OCI-LY3 (cell line): ENCODE measurements at regions not wholly inside any gene's neighbourhood (a gene's known extent, or its start where the extent isn't known, plus 50 kb on each side); places are given as distances from the start of the nearest gene placed in this dataset.

Experiments used
- H2AFZ ChIP-seq: fragments of 200-600, 300-600 bp; shearing (Covaris generic); 2 replicates; pipeline ENCODE4 v1.6.0; 2014; ENCODE audit warnings: antibody characterized with exemption, low read depth, low read length
- H3K27ac ChIP-seq: fragments of 200-600, 300-600 bp; sonication (generic); 2 replicates; pipeline ENCODE4 v1.5.1; 2014; ENCODE audit warnings: mild to moderate bottlenecking, low read length, moderate library complexity, mixed read lengths
- H3K27me3 ChIP-seq: fragments of 200-600, 300-600 bp; sonication (generic); 2 replicates; pipeline ENCODE4 v1.6.1; 2014; ENCODE audit warnings: low read depth, low read length, mixed read lengths
- H3K36me3 ChIP-seq: fragments of 200-600, 300-600 bp; sonication (generic); replicated peaks from 2 replicates; pipeline ENCODE3; 2014; ENCODE audit warnings: low read depth, low read length, mixed read lengths
- H3K4me1 ChIP-seq: fragments of 300-600, 200-600 bp; sonication (generic); 2 replicates; pipeline ENCODE4 v1.6.1; 2014; ENCODE audit warnings: low read length, mixed read lengths
- H3K4me2 ChIP-seq: fragments of 200-600, 300-600 bp; sonication (generic); 2 replicates; pipeline ENCODE4 v1.6.1; 2014; ENCODE audit warnings: low read length, mixed read lengths
- H3K4me3 ChIP-seq: fragments of 300-600, 200-600 bp; sonication (generic); 2 replicates; pipeline ENCODE4 v1.5.1; 2014; ENCODE audit warnings: antibody characterized with exemption, mild to moderate bottlenecking, low read length, moderate library complexity
- H3K79me2 ChIP-seq: fragments of 300-600, 200-600 bp; shearing (Covaris generic); 2 replicates; pipeline ENCODE4 v1.6.1; 2014; ENCODE audit warnings: mild to moderate bottlenecking, low read length, mixed read lengths
- H3K9ac ChIP-seq: fragments of 300-600, 200-600 bp; shearing (Covaris generic); 2 replicates; pipeline ENCODE4 v1.6.0; 2014; ENCODE audit warnings: mild to moderate bottlenecking, low read length, moderate library complexity
- H3K9me3 ChIP-seq: fragments of 200-600, 300-600 bp; shearing (Covaris generic); 2 replicates; pipeline ENCODE4 v1.6.1; 2014; ENCODE audit warnings: low read length, mixed read lengths; ENCODE audit not compliant: insufficient read depth
- H4K20me1 ChIP-seq: fragments of 200-600, 300-600 bp; sonication (generic); 2 replicates; pipeline ENCODE4 v1.6.1; 2016; ENCODE audit warnings: low read length, mixed read lengths; ENCODE audit not compliant: insufficient read depth
- CTCF ChIP-seq: fragments of 200-600, 300-600 bp; sonication (generic); IDR thresholded peaks from 2 replicates; pipeline ENCODE4 v1.5.1; 2014; ENCODE audit warnings: antibody characterized with exemption, low read length, low read depth
- EZH2phosphoT487 ChIP-seq: fragments of 200-600 bp; shearing (Covaris generic); IDR thresholded peaks from 2 replicates; pipeline ENCODE4 v1.6.1; 2018; ENCODE audit warnings: antibody characterized with exemption, mixed run types, low read depth

- Histone ChIP-seq H3K4me2 (no peak overlapping the region), H3K27ac (no peak overlapping the region)
These were observed 100.7 kb upstream of the GRPR start for GRCh38 chrX:16022580-16023200.

GRCh38 chrX:16018291-16018690, 105.1 kb upstream of the GRPR start:
- no peak overlapping the region for H3K27ac ChIP-seq
- no peaks in the 10 kb centered on the region for H3K9me3 ChIP-seq
- no peaks in the 10 kb centered on the region for H3K27me3 ChIP-seq
- no peak overlapping the region for H3K4me3 ChIP-seq
- no peaks in the 10 kb centered on the region for H3K36me3 ChIP-seq
- no peak overlapping the region for H3K9ac ChIP-seq
- peaks cover 12% of the 10 kb centered on the region for H3K4me1 ChIP-seq
- no peak for TF ChIP-seq EZH2phosphoT487
- TF ChIP-seq CTCF, result no peak
- H3K4me2 ChIP-seq, result no peak overlapping the region
- no peaks in the 10 kb centered on the region for H4K20me1 ChIP-seq
- H3K79me2 ChIP-seq, result no peaks in the 10 kb centered on the region
- no peak overlapping the region for H2AFZ ChIP-seq

More at GRCh38 chrX:16022580-16023200, 100.7 kb upstream of the GRPR start:
- Histone ChIP-seq H3K79me2 (no peaks in the 10 kb centered on the region), H4K20me1 (no peaks in the 10 kb centered on the region), H3K4me3 (no peak overlapping the region), H3K27me3 (no peaks in the 10 kb centered on the region; the same call in 1 of the 2 replicates), H3K36me3 (no peaks in the 10 kb centered on the region), H3K9me3 (no peaks in the 10 kb centered on the region), H3K4me1 (peaks cover 30% of the 10 kb centered on the region), H2AFZ (no peak overlapping the region), H3K9ac (no peak overlapping the region)
- no peak for TF ChIP-seq EZH2phosphoT487
- no peak for TF ChIP-seq CTCF

GRCh38 chrX:16014171-16014570, 109.2 kb upstream of the GRPR start:
- Histone ChIP-seq H3K4me2 (no peak overlapping the region), H3K9me3 (no peaks in the 10 kb centered on the region)

GRCh38 chrX:16012250-16012649, 111.1 kb upstream of the GRPR start:
- no peaks in the 10 kb centered on the region for H4K20me1 ChIP-seq
- no peaks in the 10 kb centered on the region for H3K4me1 ChIP-seq
- H3K4me2 ChIP-seq, result no peak overlapping the region
- H3K79me2 ChIP-seq, result no peaks in the 10 kb centered on the region
- H3K4me3 ChIP-seq, result no peak overlapping the region
- no peak for TF ChIP-seq EZH2phosphoT487
- no peak for TF ChIP-seq CTCF
- no peaks in the 10 kb centered on the region for H3K9me3 ChIP-seq
- H3K27me3 ChIP-seq, result no peaks in the 10 kb centered on the region
- H3K27ac ChIP-seq, result no peak overlapping the region
- no peaks in the 10 kb centered on the region for H3K36me3 ChIP-seq
- H3K9ac ChIP-seq, result no peak overlapping the region
- H2AFZ ChIP-seq, result no peak overlapping the region

More at GRCh38 chrX:16014171-16014570, 109.2 kb upstream of the GRPR start:
- Histone ChIP-seq H3K27me3 (no peaks in the 10 kb centered on the region), H3K36me3 (no peaks in the 10 kb centered on the region), H4K20me1 (no peaks in the 10 kb centered on the region), H3K4me3 (no peak overlapping the region), H2AFZ (no peak overlapping the region), H3K9ac (no peak overlapping the region), H3K79me2 (no peaks in the 10 kb centered on the region), H3K27ac (no peak overlapping the region), H3K4me1 (no peaks in the 10 kb centered on the region)
- TF ChIP-seq EZH2phosphoT487, result no peak
- TF ChIP-seq CTCF, result no peak
